H1 (cell line): ENCODE measurements at regions not wholly inside any gene's neighbourhood (a gene's known extent, or its start where the extent isn't known, plus 50 kb on each side); places are given as distances from the start of the nearest gene placed in this dataset.

Experiments
- CTCF ChIA-PET: fragments of 300-600 bp; sonication (Branson Sonifier 250); formaldehyde crosslinking; loops from one replicate; lab custom pipeline; 2021; ENCODE audit not compliant: partially characterized antibody; lab: Charles Lee
- POLR2A ChIA-PET: fragments of 300-600 bp; sonication (Branson Sonifier 250); formaldehyde crosslinking; loops from one replicate; lab custom pipeline; 2021; ENCODE audit warnings: inconsistent platforms; ENCODE audit not compliant: partially characterized antibody; lab: Charles Lee
- DNase-seq, 2 experiments: peaks; one replicate each; pipeline versions ENCODE4 v3.0.0 to v3.0.0-alpha.2; 2010 to 2022; ENCODE audit warnings: low spot score in 2 of 2, low read depth in 1 of 2, mixed read lengths in 1 of 2
- FAIRE-seq: peaks from 2 replicates; lab custom pipeline; 2011; peaks lifted over from hg19 to GRCh38; lab: Jason Lieb, UNC
- H2AFZ ChIP-seq: 2 replicates; pipeline ENCODE4 v1.8.1; 2012; ENCODE audit warnings: low read length, inconsistent platforms
- H2AK5ac ChIP-seq: 2 replicates; pipeline ENCODE4 v1.6.1; 2013; ENCODE audit warnings: low read depth, low read length
- H2BK120ac ChIP-seq: replicated peaks from 2 replicates; pipeline ENCODE3; 2013; ENCODE audit warnings: low read depth, low read length, inconsistent platforms
- H2BK12ac ChIP-seq: 2 replicates; pipeline ENCODE4 v1.6.1; 2013; ENCODE audit warnings: low read depth, low read length
- H2BK15ac ChIP-seq: 2 replicates; pipeline ENCODE4 v1.6.1; 2013; ENCODE audit warnings: low read length
- H2BK20ac ChIP-seq: 2 replicates; pipeline ENCODE4 v1.6.1; 2013; ENCODE audit warnings: low read length
- H2BK5ac ChIP-seq: 2 replicates; pipeline ENCODE4 v1.6.1; 2013; ENCODE audit warnings: low read depth, low read length
- H3K14ac ChIP-seq: 2 replicates; pipeline ENCODE4 v1.6.1; 2013; ENCODE audit warnings: inconsistent platforms; ENCODE audit not compliant: insufficient read length
- H3K18ac ChIP-seq: 2 replicates; pipeline ENCODE4 v1.6.1; 2013; ENCODE audit warnings: low read length; ENCODE audit errors: extremely low read depth
- H3K23ac ChIP-seq: 2 replicates; pipeline ENCODE4 v1.6.1; 2013; ENCODE audit warnings: inconsistent platforms; ENCODE audit not compliant: insufficient read length
- H3K23me2 ChIP-seq: 2 replicates; pipeline ENCODE4 v1.6.1; 2013; ENCODE audit warnings: low read depth, low read length
- H3K27ac ChIP-seq: 2 replicates; pipeline ENCODE4 v1.6.1; 2011; ENCODE audit warnings: low read depth, low read length, inconsistent platforms
- H3K27me3 ChIP-seq, 4 experiments: replicated peaks in 1 of 4; 1 replicate in 1 of 4; 2 replicates in 3 of 4; pipeline versions ENCODE4 v1.6.1 to v1.8.1; 2011 to 2013; ENCODE audit warnings: low read length in 3 of 4, mild to moderate bottlenecking in 3 of 4, inconsistent platforms in 2 of 4, mixed read lengths in 2 of 4, moderate library complexity in 1 of 4; ENCODE audit not compliant: control insufficient read depth in 3 of 4, insufficient read depth in 3 of 4; ENCODE audit errors: extremely low read depth in 1 of 4
- H3K36me3 ChIP-seq, 4 experiments: 2 replicates each; pipeline versions ENCODE4 v1.6.1 to v1.8.1; 2011 to 2013; ENCODE audit warnings: mild to moderate bottlenecking in 4 of 4, low read length in 3 of 4, moderate library complexity in 2 of 4, control low read depth in 1 of 4, inconsistent platforms in 1 of 4; ENCODE audit not compliant: insufficient read depth in 4 of 4, control insufficient read depth in 2 of 4
- H3K4ac ChIP-seq: replicated peaks from 2 replicates; pipeline ENCODE3; 2013; ENCODE audit warnings: low read length, low read depth, mixed read lengths, inconsistent platforms; ENCODE audit not compliant: insufficient read length
- H3K4me1 ChIP-seq, 4 experiments: replicated peaks in 1 of 4; 1 replicate in 1 of 4; 2 replicates in 3 of 4; pipeline versions ENCODE4 v1.6.1 to v1.8.1; 2011 to 2013; ENCODE audit warnings: low read length in 3 of 4, inconsistent platforms in 2 of 4, mixed read lengths in 1 of 4; ENCODE audit not compliant: insufficient read depth in 4 of 4, control insufficient read depth in 3 of 4
- H3K4me2 ChIP-seq, 2 experiments: 2 replicates each; pipeline versions ENCODE4 v1.6.1 to v1.8.1; 2011 to 2013; ENCODE audit warnings: low read depth in 2 of 2, low read length in 2 of 2, control low read depth in 1 of 2, inconsistent platforms in 1 of 2, mild to moderate bottlenecking in 1 of 2; ENCODE audit not compliant: insufficient read depth in 1 of 2
- H3K4me3 ChIP-seq, 4 experiments: fragments of 200-600, 300-600 bp in 1 of 4; sonication (generic), shearing (Covaris generic), sonication (Bioruptor Twin) in 1 of 4; 2 replicates each; pipeline versions ENCODE4 v1.5.1 to v1.8.1; 2011 to 2016; ENCODE audit warnings: low read length in 4 of 4, low read depth in 3 of 4, control low read depth in 2 of 4, inconsistent platforms in 2 of 4, mild to moderate bottlenecking in 2 of 4, mixed read lengths in 1 of 4, moderate library complexity in 1 of 4; ENCODE audit not compliant: insufficient read depth in 2 of 4; ENCODE audit errors: extremely low read depth in 1 of 4
- H3K56ac ChIP-seq: replicated peaks from 2 replicates; pipeline ENCODE3; 2013; ENCODE audit warnings: low read depth, mild to moderate bottlenecking, mixed read lengths, low read length, inconsistent platforms; ENCODE audit not compliant: insufficient read length
- H3K79me1 ChIP-seq: 2 replicates; pipeline ENCODE4 v1.6.1; 2013; ENCODE audit warnings: low read depth, low read length, control low read depth
- H3K79me2 ChIP-seq, 2 experiments: 2 replicates each; pipeline versions ENCODE4 v1.6.1 to v1.8.1; 2012 to 2013; ENCODE audit warnings: low read length in 2 of 2, mild to moderate bottlenecking in 2 of 2, inconsistent platforms in 1 of 2; ENCODE audit not compliant: insufficient read depth in 2 of 2, control insufficient read depth in 1 of 2
- H3K9ac ChIP-seq, 4 experiments: replicated peaks in 1 of 4; 1 replicate in 1 of 4; 2 replicates in 3 of 4; pipeline versions ENCODE4 v1.6.1 to v1.8.1; 2011 to 2013; ENCODE audit warnings: low read depth in 3 of 4, low read length in 3 of 4, control low read depth in 2 of 4, mild to moderate bottlenecking in 2 of 4, moderate library complexity in 2 of 4, inconsistent platforms in 1 of 4; ENCODE audit errors: extremely low read depth in 1 of 4
- H3K9me3 ChIP-seq, 2 experiments: 2 replicates each; pipeline versions ENCODE4 v1.6.1 to v1.8.1; 2012 to 2013; ENCODE audit warnings: mild to moderate bottlenecking in 2 of 2, moderate library complexity in 2 of 2, control low read depth in 1 of 2, inconsistent platforms in 1 of 2, low read depth in 1 of 2, low read length in 1 of 2, mixed read lengths in 1 of 2; ENCODE audit not compliant: insufficient read depth in 2 of 2
- H4K20me1 ChIP-seq, 2 experiments: replicated peaks in 1 of 2; 2 replicates each; pipeline versions ENCODE3 to v1.8.1; 2011 to 2013; ENCODE audit warnings: inconsistent platforms in 2 of 2, low read length in 2 of 2, mild to moderate bottlenecking in 1 of 2; ENCODE audit not compliant: insufficient read depth in 2 of 2, control insufficient read depth in 1 of 2
- H4K5ac ChIP-seq: 2 replicates; pipeline ENCODE4 v1.6.1; 2013; ENCODE audit warnings: low read length, low read depth, mixed read lengths, inconsistent platforms; ENCODE audit not compliant: insufficient read length
- H4K8ac ChIP-seq: 2 replicates; pipeline ENCODE4 v1.8.0; 2013; ENCODE audit warnings: mild to moderate bottlenecking, moderate library complexity, low read length, inconsistent platforms; ENCODE audit not compliant: insufficient read depth; ENCODE audit errors: extremely low read depth
- H4K91ac ChIP-seq: replicated peaks from 2 replicates; pipeline ENCODE3; 2013; ENCODE audit warnings: low read length, mixed read lengths, inconsistent platforms; ENCODE audit not compliant: insufficient read length
- BRCA1 ChIP-seq: IDR thresholded peaks from 2 replicates; pipeline ENCODE4 v1.6.1; 2012; ENCODE audit warnings: low read depth, low read length, improper control_type of control experiment
- MAFK ChIP-seq: IDR thresholded peaks from 2 replicates; pipeline ENCODE4 v1.6.1; 2012; ENCODE audit warnings: low read depth, mild to moderate bottlenecking, improper control_type of control experiment, low read length
- SRF ChIP-seq: IDR thresholded peaks from 2 replicates; pipeline ENCODE4 v1.6.1; 2011; ENCODE audit warnings: mild to moderate bottlenecking, low read depth, low read length, moderate library complexity
- TAF1 ChIP-seq: IDR thresholded peaks from 2 replicates; pipeline ENCODE4 v1.6.1; 2011; ENCODE audit warnings: mild to moderate bottlenecking, low read depth, low read length
- WGBS, 2 experiments: shearing (Covaris generic) in 1 of 2; methylation state at CpG; one replicate each; pipeline versions ENCODE4 v1.1.6 to v1.1.7; 2013 to 2015; ENCODE audit warnings: low lambda C conversion rate in 2 of 2, mixed read lengths in 2 of 2, inconsistent platforms in 1 of 2, low coverage in 1 of 2, missing lambda C conversion rate in 1 of 2; ENCODE audit not compliant: insufficient replicate concordance in 2 of 2, insufficient coverage in 1 of 2, insufficient read length in 1 of 2; ENCODE audit errors: extremely low coverage in 1 of 2, missing lambda C conversion rate in 1 of 2; 5-methylcytosine and 5-hydroxymethylcytosine counted together
- TF ChIP-seq, protein P1 (sequence below): IDR thresholded peaks from 2 replicates; pipeline ENCODE4 v1.6.1; 2012; ENCODE audit warnings: low read length, inconsistent platforms
- TF ChIP-seq, protein P2 (sequence below): IDR thresholded peaks from 2 replicates; pipeline ENCODE4 v1.6.1; 2012; ENCODE audit warnings: inconsistent platforms

DNA sequence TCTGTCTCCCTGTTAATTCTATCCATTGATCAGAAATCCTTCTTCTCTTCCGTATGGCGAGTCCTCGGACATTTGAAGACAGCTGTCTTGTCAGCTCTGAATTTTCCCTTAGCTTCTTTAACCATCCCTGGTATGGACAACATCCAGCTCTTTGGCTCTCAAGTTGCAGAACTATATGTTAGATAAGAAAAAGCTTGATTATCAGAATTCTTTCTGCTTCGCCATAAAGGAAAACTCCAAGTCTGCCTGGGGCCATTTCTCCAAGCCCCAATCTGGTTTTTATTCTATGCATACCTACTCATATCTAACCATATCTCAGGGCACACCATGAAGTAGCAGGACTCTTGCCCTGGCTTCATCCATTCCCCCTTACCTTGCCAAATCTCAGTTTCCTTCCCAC is 215.7 kb upstream of the TMC3 start:
- ChIA-PET POLR2A (no interaction called here), CTCF (interaction anchor here (1.0 kb wide), 1 partner anchor 224 kb away, joined by 3 read pairs; no protein-coding TSS in a partner anchor)
- Histone ChIP-seq H3K18ac (no peak overlapping the region), H3K9me3 (0 out of 4 replicates have a peak, but pooled peaks cover 0 to 1% of the 10 kb centered on the region in 2 experiments), H3K23ac (no peak overlapping the region), H3K27ac (no peak overlapping the region), H3K79me1 (no peaks in the 10 kb centered on the region), H2BK120ac (no peak overlapping the region), H2BK15ac (no peak overlapping the region), H4K20me1 (no peaks in the 10 kb centered on the region), H3K23me2 (no peaks in the 10 kb centered on the region), H2BK12ac (no peak overlapping the region)
- WGBS, 2 experiments, result 79% methylated on average over 4 of the region's 4 CpGs; no CpG with 5 or more reads in 1 of the 2 experiments
- DNase-seq, result no peak
- TF ChIP-seq SRF (no peak), TAF1 (no peak), MAFK (no peak), BRCA1 (no peak)
- TF ChIP-seq, protein P1, sequence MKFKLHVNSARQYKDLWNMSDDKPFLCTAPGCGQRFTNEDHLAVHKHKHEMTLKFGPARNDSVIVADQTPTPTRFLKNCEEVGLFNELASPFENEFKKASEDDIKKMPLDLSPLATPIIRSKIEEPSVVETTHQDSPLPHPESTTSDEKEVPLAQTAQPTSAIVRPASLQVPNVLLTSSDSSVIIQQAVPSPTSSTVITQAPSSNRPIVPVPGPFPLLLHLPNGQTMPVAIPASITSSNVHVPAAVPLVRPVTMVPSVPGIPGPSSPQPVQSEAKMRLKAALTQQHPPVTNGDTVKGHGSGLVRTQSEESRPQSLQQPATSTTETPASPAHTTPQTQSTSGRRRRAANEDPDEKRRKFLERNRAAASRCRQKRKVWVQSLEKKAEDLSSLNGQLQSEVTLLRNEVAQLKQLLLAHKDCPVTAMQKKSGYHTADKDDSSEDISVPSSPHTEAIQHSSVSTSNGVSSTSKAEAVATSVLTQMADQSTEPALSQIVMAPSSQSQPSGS, result no peak
- TF ChIP-seq, protein P2, sequence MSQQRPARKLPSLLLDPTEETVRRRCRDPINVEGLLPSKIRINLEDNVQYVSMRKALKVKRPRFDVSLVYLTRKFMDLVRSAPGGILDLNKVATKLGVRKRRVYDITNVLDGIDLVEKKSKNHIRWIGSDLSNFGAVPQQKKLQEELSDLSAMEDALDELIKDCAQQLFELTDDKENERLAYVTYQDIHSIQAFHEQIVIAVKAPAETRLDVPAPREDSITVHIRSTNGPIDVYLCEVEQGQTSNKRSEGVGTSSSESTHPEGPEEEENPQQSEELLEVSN, result no peak
- TF ChIP-seq, all 59 proteins: peak for 0
- Histone ChIP-seq H3K4me3 (no peak overlapping the region), H2BK20ac (no peak overlapping the region), H3K36me3 (no peaks in the 10 kb centered on the region), H3K56ac (no peak overlapping the region), H3K4me1 (no peaks in the 10 kb centered on the region), H3K79me2 (no peaks in the 10 kb centered on the region), H4K91ac (no peak overlapping the region), H3K4ac (no peak overlapping the region), H3K9ac (no peak overlapping the region), H2AFZ (no peak overlapping the region), H3K14ac (no peak overlapping the region), H3K4me2 (no peak overlapping the region), H2BK5ac (no peak overlapping the region), H4K5ac (no peak overlapping the region), H3K27me3 (no peaks in the 10 kb centered on the region), H4K8ac (no peak overlapping the region; the same call in 1 of the 2 replicates), H2AK5ac (no peak overlapping the region)
- FAIRE-seq, result no peak
